Vagina (tissue), 2 donors: ENCODE measurements at regions not wholly inside any gene's neighbourhood (a gene's known extent, or its start where the extent isn't known, plus 50 kb on each side); places are given as distances from the start of the nearest gene placed in this dataset.

Experiments used
- DNase-seq, 2 donors: peaks; one replicate each; pipeline ENCODE4 v3.0.0-alpha.2; 2017; ENCODE audit errors: extremely low spot score in 2 of 2
- H3K27ac ChIP-seq: fragments of 200-600 bp; sonication (generic); one replicate; pipeline ENCODE4 v1.5.1; 2019
- H3K27me3 ChIP-seq: fragments of 200-600 bp; sonication (generic); one replicate; pipeline ENCODE4 v1.5.1; 2019
- H3K36me3 ChIP-seq, 2 donors: fragments of 200-600 bp; sonication (generic); one replicate each; pipeline ENCODE4 v1.5.1; 2017 to 2019
- H3K4me1 ChIP-seq: fragments of 200-600 bp; sonication (generic); one replicate; pipeline ENCODE4 v1.5.1; 2019
- H3K4me3 ChIP-seq, 2 donors: fragments of 200-600 bp; sonication (generic); 1 replicate in 1 of 2; 2 replicates in 1 of 2; pipeline ENCODE4 v1.5.1; 2016 to 2019
- H3K9me3 ChIP-seq: fragments of 200-600 bp; sonication (generic); one replicate; pipeline ENCODE4 v1.5.1; 2019
- POLR2A ChIP-seq, 2 donors: fragments of 450-650 bp; IDR thresholded peaks; one replicate each; pipeline ENCODE4 v1.6.1; 2017; ENCODE audit warnings: antibody characterized with exemption in 2 of 2, mild to moderate bottlenecking in 2 of 2, moderate library complexity in 2 of 2
- POLR2AphosphoS5 ChIP-seq, 2 donors: sonication (generic); formaldehyde crosslinking; IDR thresholded peaks; one replicate each; pipeline ENCODE4 v1.9.0; 2017; ENCODE audit warnings: antibody characterized with exemption in 2 of 2, mild to moderate bottlenecking in 2 of 2, low read depth in 1 of 2; ENCODE audit not compliant: insufficient read depth in 1 of 2
- intact Hi-C: fragments of 100-400 bp; cut with DNase I; formaldehyde crosslinking; loops from one replicate; pipeline ENCODE4 v1.15.1; 2023
- TF ChIP-seq, protein P1 (sequence below), 3 experiments: fragments of 450-650 bp in 2 of 3; fragments of 200-600 bp in 1 of 3; sonication (generic) in 1 of 3; IDR thresholded peaks; one replicate each; pipeline ENCODE4 v1.5.1; 2017 to 2019; ENCODE audit warnings: antibody characterized with exemption in 3 of 3, mild to moderate bottlenecking in 2 of 3, moderate library complexity in 2 of 3

DNA sequence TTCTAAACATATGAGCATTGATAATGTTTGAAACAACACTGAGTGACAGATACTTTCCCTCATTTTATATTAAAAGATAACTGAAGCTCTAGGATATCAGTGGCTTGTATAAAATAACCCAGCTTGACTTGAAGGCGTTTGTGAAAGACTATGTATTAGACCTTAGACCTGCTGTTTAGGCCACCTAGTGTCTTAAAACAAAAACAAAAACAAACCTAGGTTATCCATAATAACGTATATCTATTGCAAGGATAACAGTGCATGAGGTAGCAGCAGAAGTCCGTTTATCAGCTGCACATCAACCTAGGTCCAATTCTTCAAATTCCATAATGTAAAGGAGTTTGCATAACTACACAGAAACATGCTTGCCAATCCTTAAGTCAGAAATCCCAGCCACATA lies 79.5 kb upstream of the MAP2 start:
- Histone ChIP-seq H3K4me1 (no peaks in the 10 kb centered on the region), H3K36me3 (no peaks in the 10 kb centered on the region), H3K9me3 (no peaks in the 10 kb centered on the region), H3K27me3 (no peaks in the 10 kb centered on the region), H3K4me3 (no peak overlapping the region), H3K27ac (no peak overlapping the region)
- no peak for DNase-seq
- TF ChIP-seq POLR2A (IDR thresholded peaks at IDR 0.05) (no peak), POLR2AphosphoS5 (IDR thresholded peaks at IDR 0.05; ENCODE audit: insufficient read depth in 1 of 2, low read depth in 1 of 2) (no peak)
- TF ChIP-seq, protein P1, sequence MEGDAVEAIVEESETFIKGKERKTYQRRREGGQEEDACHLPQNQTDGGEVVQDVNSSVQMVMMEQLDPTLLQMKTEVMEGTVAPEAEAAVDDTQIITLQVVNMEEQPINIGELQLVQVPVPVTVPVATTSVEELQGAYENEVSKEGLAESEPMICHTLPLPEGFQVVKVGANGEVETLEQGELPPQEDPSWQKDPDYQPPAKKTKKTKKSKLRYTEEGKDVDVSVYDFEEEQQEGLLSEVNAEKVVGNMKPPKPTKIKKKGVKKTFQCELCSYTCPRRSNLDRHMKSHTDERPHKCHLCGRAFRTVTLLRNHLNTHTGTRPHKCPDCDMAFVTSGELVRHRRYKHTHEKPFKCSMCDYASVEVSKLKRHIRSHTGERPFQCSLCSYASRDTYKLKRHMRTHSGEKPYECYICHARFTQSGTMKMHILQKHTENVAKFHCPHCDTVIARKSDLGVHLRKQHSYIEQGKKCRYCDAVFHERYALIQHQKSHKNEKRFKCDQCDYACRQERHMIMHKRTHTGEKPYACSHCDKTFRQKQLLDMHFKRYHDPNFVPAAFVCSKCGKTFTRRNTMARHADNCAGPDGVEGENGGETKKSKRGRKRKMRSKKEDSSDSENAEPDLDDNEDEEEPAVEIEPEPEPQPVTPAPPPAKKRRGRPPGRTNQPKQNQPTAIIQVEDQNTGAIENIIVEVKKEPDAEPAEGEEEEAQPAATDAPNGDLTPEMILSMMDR (IDR thresholded peaks at IDR 0.05), result no peak
- intact Hi-C loops, result no loop called here

- H3K9me3 ChIP-seq, result no peaks in the 10 kb centered on the region
- no peak for DNase-seq
- no peaks in the 10 kb centered on the region for H3K4me1 ChIP-seq
- H3K4me3 ChIP-seq, result no peak overlapping the region
- TF ChIP-seq POLR2A (IDR thresholded peaks at IDR 0.05) (no peak), POLR2AphosphoS5 (IDR thresholded peaks at IDR 0.05; ENCODE audit: insufficient read depth in 1 of 2, low read depth in 1 of 2) (no peak)
- TF ChIP-seq, protein P1 (IDR thresholded peaks at IDR 0.05), result no peak
- no peak overlapping the region for H3K27ac ChIP-seq
- H3K36me3 ChIP-seq, result no peaks in the 10 kb centered on the region
- H3K27me3 ChIP-seq, result no peaks in the 10 kb centered on the region
- intact Hi-C loops, result no loop called here
Measured at GRCh38 chr2:209348433-209348832, 75.4 kb upstream of the MAP2 start.

DNA sequence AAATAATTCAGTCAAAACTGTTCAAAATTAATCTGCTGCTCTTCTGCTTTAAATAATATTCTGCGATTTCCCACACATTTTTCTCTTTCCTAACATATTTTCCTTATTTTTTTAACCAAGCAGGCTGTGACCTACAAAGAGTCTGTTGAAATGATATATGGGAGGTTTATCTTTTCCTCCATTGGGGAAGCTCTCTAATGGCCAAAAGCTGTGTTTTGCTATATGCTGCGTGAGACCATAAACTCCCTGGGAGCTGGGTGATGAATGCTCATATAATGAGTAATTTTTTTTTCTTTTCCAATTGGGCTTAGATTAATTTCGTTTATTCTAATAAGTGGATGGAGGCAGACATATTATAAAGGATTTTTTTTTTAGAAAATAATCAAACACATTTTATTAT lies 72.2 kb upstream of the MAP2 start:
- DNase-seq, result no peak
- intact Hi-C loops, result no loop called here
- Histone ChIP-seq H3K4me1 (no peaks in the 10 kb centered on the region), H3K36me3 (no peaks in the 10 kb centered on the region), H3K27ac (no peak overlapping the region), H3K9me3 (no peaks in the 10 kb centered on the region), H3K27me3 (no peaks in the 10 kb centered on the region), H3K4me3 (no peak overlapping the region)
- TF ChIP-seq POLR2AphosphoS5 (IDR thresholded peaks at IDR 0.05; ENCODE audit: insufficient read depth in 1 of 2, low read depth in 1 of 2) (no peak), POLR2A (IDR thresholded peaks at IDR 0.05) (no peak)
- TF ChIP-seq, protein P1 (IDR thresholded peaks at IDR 0.05), result no peak

DNA sequence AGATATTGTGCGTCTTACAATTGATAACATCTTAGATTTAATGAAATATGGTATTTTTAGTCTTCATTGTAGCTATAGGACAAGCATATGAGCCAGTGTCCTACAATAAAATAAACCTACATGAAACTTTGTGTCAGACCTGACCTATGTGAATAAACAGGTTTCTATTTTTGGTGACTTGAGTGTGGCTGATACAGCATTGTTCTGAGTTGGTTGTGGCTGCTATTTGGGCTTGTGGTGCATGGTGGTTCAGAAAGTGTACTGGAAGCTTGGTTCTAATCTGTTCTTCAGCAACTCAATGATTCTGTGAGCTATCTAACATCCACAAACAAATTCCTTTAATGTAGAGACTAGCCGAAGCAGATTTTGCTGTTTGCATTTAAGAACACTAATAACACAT lies 64.9 kb upstream of the MAP2 start:
- intact Hi-C loops, result no loop called here
- Histone ChIP-seq H3K27ac (no peak overlapping the region), H3K36me3 (no peaks in the 10 kb centered on the region), H3K4me1 (no peaks in the 10 kb centered on the region), H3K4me3 (no peak overlapping the region), H3K9me3 (no peaks in the 10 kb centered on the region), H3K27me3 (no peaks in the 10 kb centered on the region)
- TF ChIP-seq POLR2AphosphoS5 (IDR thresholded peaks at IDR 0.05; ENCODE audit: insufficient read depth in 1 of 2, low read depth in 1 of 2) (no peak), POLR2A (IDR thresholded peaks at IDR 0.05) (no peak)
- TF ChIP-seq, protein P1 (IDR thresholded peaks at IDR 0.05), result no peak
- DNase-seq, result no peak

GRCh38 chr2:209367075-209367747 lies 56.6 kb upstream of the MAP2 start:
- Histone ChIP-seq H3K4me1 (no peaks in the 10 kb centered on the region), H3K27me3 (no peaks in the 10 kb centered on the region), H3K36me3 (no peaks in the 10 kb centered on the region), H3K27ac (no peak overlapping the region), H3K4me3 (no peak overlapping the region), H3K9me3 (no peaks in the 10 kb centered on the region)
- intact Hi-C loops, result no loop called here
- no peak for DNase-seq
- TF ChIP-seq POLR2AphosphoS5 (IDR thresholded peaks at IDR 0.05; ENCODE audit: insufficient read depth in 1 of 2, low read depth in 1 of 2) (no peak), POLR2A (IDR thresholded peaks at IDR 0.05) (no peak)
- TF ChIP-seq, protein P1 (IDR thresholded peaks at IDR 0.05), result no peak
